A549 (cell line): ENCODE measurements at regions not wholly inside any gene's neighbourhood (a gene's known extent, or its start where the extent isn't known, plus 50 kb on each side); places are given as distances from the start of the nearest gene placed in this dataset.

Experiments
- ATAC-seq, 2 experiments: fragments of 200-7000 bp in 1 of 2; fragments of >200 bp in 1 of 2; cut with Nextera tagmentation in 1 of 2; cut with Tn5 transposase in 1 of 2; 3 replicates each; pipeline versions ENCODE4 v1.8.0 to v1.9.1; 2018 to 2020; ENCODE audit warnings: mild to moderate bottlenecking in 1 of 2, moderate library complexity in 1 of 2
- CTCF ChIA-PET: fragments of 300-600 bp; sonication (Branson Sonifier 250); formaldehyde crosslinking; extraction: SDS; loops from one replicate; lab custom pipeline; 2021; ENCODE audit warnings: antibody characterized with exemption, inconsistent platforms; lab: Yijun Ruan, JAX
- POLR2A ChIA-PET: fragments of 350-600 bp; formaldehyde crosslinking; extraction: SDS; loops from one replicate; lab custom pipeline; 2021; ENCODE audit warnings: antibody characterized with exemption, inconsistent platforms; lab: Yijun Ruan, JAX
- DNase-seq, 2 experiments: peaks; one replicate each; pipeline versions ENCODE4 v3.0.0 to v3.0.0-alpha.2; 2011 to 2016; ENCODE audit warnings: low read depth in 1 of 2, low spot score in 1 of 2
- FAIRE-seq: peaks from 2 replicates; lab custom pipeline; 2011; peaks lifted over from hg19 to GRCh38; lab: Jason Lieb, UNC
- H3K27ac ChIP-seq, 2 experiments: fragments of >200 bp; sonication (Bioruptor Twin); formaldehyde crosslinking; 3 replicates each; pipeline ENCODE4 v1.5.1; 2016 to 2017
- H3K4me1 ChIP-seq: fragments of >200 bp; sonication (Bioruptor Twin); formaldehyde crosslinking; 3 replicates; pipeline ENCODE4 v1.6.1; 2016
- H3K4me2 ChIP-seq: fragments of >200 bp; sonication (Bioruptor Twin); formaldehyde crosslinking; 3 replicates; pipeline ENCODE4 v1.6.1; 2016
- H3K4me3 ChIP-seq: fragments of >200 bp; sonication (Bioruptor Twin); formaldehyde crosslinking; 3 replicates; pipeline ENCODE4 v1.5.1; 2016
- H3K9me3 ChIP-seq: fragments of >200 bp; sonication (Bioruptor Twin); formaldehyde crosslinking; 3 replicates; pipeline ENCODE4 v1.6.1; 2016
- CHD4 ChIP-seq: fragments of 200-600 bp; sonication (generic); IDR thresholded peaks from 2 replicates; pipeline ENCODE4 v1.6.1; 2016; ENCODE audit warnings: antibody characterized with exemption, mild to moderate bottlenecking, borderline replicate concordance
- EHF ChIP-seq: fragments of 250-450 bp; sonication (Bioruptor Pico); IDR thresholded peaks from 2 replicates; pipeline ENCODE4 v1.5.0; 2020; ENCODE audit warnings: mild to moderate bottlenecking
- EHMT2 ChIP-seq: fragments of 200-600 bp; sonication (generic); IDR thresholded peaks from 2 replicates; pipeline ENCODE4 v1.6.1; 2016; ENCODE audit warnings: antibody characterized with exemption, low read depth, mild to moderate bottlenecking, moderate library complexity
- ELK1 ChIP-seq: fragments of 150-350 bp; IDR thresholded peaks from 2 replicates; pipeline ENCODE4 v1.6.1; 2014; ENCODE audit warnings: low read depth, mild to moderate bottlenecking, low read length
- FOSL2 ChIP-seq, 2 experiments: fragments of 450-650 bp in 1 of 2; fragments of >200 bp in 1 of 2; sonication (Bioruptor Twin) in 1 of 2; formaldehyde crosslinking; IDR thresholded peaks; 2 replicates each; pipeline versions ENCODE4 v1.5.0 to v1.6.1; 2016 to 2020; ENCODE audit warnings: mild to moderate bottlenecking in 1 of 2, moderate library complexity in 1 of 2
- HES2 ChIP-seq: fragments of >200 bp; sonication (Bioruptor Twin); formaldehyde crosslinking; IDR thresholded peaks from 2 replicates; pipeline ENCODE4 v1.6.1; 2016
- HEYL ChIP-seq: fragments of 250-450 bp; sonication (Bioruptor Pico); IDR thresholded peaks from 2 replicates; pipeline ENCODE4 v1.8.0; 2021; ENCODE audit warnings: mild to moderate bottlenecking, moderate library complexity
- MAFK ChIP-seq: fragments of 450-650 bp; IDR thresholded peaks from 2 replicates; pipeline ENCODE4 v1.6.1; 2014; ENCODE audit not compliant: partially characterized antibody
- NFE2L2 ChIP-seq: fragments of 150-350 bp; conservative IDR thresholded peaks from 2 replicates; pipeline ENCODE4 v1.6.1; 2014; ENCODE audit warnings: low read length
- PBX3 ChIP-seq: IDR thresholded peaks from 2 replicates; pipeline ENCODE4 v1.6.1; 2012
- POLR2AphosphoS2 ChIP-seq: conservative IDR thresholded peaks from 2 replicates; pipeline ENCODE4 v1.6.1; 2012; ENCODE audit warnings: low read length, improper control_type of control experiment, inconsistent platforms
- RAD21 ChIP-seq, 2 experiments: fragments of >200 bp in 1 of 2; sonication (Bioruptor Twin) in 1 of 2; formaldehyde crosslinking in 1 of 2; IDR thresholded peaks in 1 of 2; conservative IDR thresholded peaks in 1 of 2; 2 replicates in 1 of 2; 3 replicates in 1 of 2; pipeline ENCODE4 v1.6.1; 2012 to 2018; ENCODE audit warnings: inconsistent platforms in 1 of 2
- SMC3 ChIP-seq: fragments of >200 bp; sonication (Bioruptor Twin); formaldehyde crosslinking; IDR thresholded peaks from 3 replicates; pipeline ENCODE4 v1.6.1; 2018; ENCODE audit warnings: inconsistent platforms
- TFCP2L1 ChIP-seq: fragments of 250-450 bp; sonication (Bioruptor Pico); IDR thresholded peaks from 2 replicates; pipeline ENCODE4 v1.5.0; 2021; ENCODE audit warnings: mild to moderate bottlenecking
- ZC3H11A ChIP-seq: fragments of 450-650 bp; IDR thresholded peaks from 2 replicates; pipeline ENCODE4 v1.6.1; 2014; ENCODE audit warnings: antibody characterized with exemption, mild to moderate bottlenecking
- ZSCAN20 ChIP-seq: fragments of 250-450 bp; sonication (Bioruptor Pico); IDR thresholded peaks from 2 replicates; pipeline ENCODE4 v1.8.0; 2022; ENCODE audit warnings: mild to moderate bottlenecking, moderate library complexity
- WGBS: methylation state at CpG from one replicate; pipeline ENCODE4 v1.1.6; 2017; ENCODE audit errors: missing lambda C conversion rate; 5-methylcytosine and 5-hydroxymethylcytosine counted together
- TF ChIP-seq, protein P1 (sequence below): fragments of >200 bp; sonication (Bioruptor Twin); formaldehyde crosslinking; IDR thresholded peaks from 3 replicates; pipeline ENCODE4 v1.5.1; 2016

GRCh38 chr20:10920396-10920795 lies 246.6 kb upstream of the JAG1 start:
- peaks cover 51% of the 10 kb centered on the region for H3K4me1 ChIP-seq
- H3K4me3 ChIP-seq: no peak overlapping the region
- POLR2A ChIA-PET: no interaction called here
- H3K4me2 ChIP-seq: peak overlapping the region; percentile 12; the same call in 1 of the 3 replicates
- H3K9me3 ChIP-seq: no peaks in the 10 kb centered on the region
- no peak for FAIRE-seq
- 61% methylated on average over 2 of the region's 2 CpGs for WGBS
- H3K27ac ChIP-seq: peak overlapping the region in 1 of 2 experiments; percentile 67; a peak in 4 of 6 replicates
- no peak for ATAC-seq
- DNase-seq: no peak
- no peak for TF ChIP-seq SMC3
- TF ChIP-seq ZC3H11A: no peak
- no peak for TF ChIP-seq HES2
- no peak for TF ChIP-seq RAD21 (conservative IDR thresholded peaks at IDR 0.05 in 1 of 2, IDR thresholded peaks at IDR 0.05 in 1 of 2)
- no peak for TF ChIP-seq FOSL2 (IDR thresholded peaks at IDR 0.05)
- TF ChIP-seq FOSL2 (CRISPR knock-in tag; IDR thresholded peaks at IDR 0.05): no peak
- TF ChIP-seq POLR2AphosphoS2: no peak
- no peak for TF ChIP-seq ELK1
- TF ChIP-seq PBX3: no peak
- TF ChIP-seq TFCP2L1 (CRISPR knock-in tag): no peak
- TF ChIP-seq, protein P1, sequence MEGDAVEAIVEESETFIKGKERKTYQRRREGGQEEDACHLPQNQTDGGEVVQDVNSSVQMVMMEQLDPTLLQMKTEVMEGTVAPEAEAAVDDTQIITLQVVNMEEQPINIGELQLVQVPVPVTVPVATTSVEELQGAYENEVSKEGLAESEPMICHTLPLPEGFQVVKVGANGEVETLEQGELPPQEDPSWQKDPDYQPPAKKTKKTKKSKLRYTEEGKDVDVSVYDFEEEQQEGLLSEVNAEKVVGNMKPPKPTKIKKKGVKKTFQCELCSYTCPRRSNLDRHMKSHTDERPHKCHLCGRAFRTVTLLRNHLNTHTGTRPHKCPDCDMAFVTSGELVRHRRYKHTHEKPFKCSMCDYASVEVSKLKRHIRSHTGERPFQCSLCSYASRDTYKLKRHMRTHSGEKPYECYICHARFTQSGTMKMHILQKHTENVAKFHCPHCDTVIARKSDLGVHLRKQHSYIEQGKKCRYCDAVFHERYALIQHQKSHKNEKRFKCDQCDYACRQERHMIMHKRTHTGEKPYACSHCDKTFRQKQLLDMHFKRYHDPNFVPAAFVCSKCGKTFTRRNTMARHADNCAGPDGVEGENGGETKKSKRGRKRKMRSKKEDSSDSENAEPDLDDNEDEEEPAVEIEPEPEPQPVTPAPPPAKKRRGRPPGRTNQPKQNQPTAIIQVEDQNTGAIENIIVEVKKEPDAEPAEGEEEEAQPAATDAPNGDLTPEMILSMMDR: no peak
- TF ChIP-seq EHMT2: no peak
- TF ChIP-seq CHD4: no peak
- TF ChIP-seq HEYL (CRISPR knock-in tag): no peak
- TF ChIP-seq NFE2L2: no peak
- TF ChIP-seq, all 56 proteins: peak for 0
- CTCF ChIA-PET: interaction anchor here (1.2 to 2.3 kb wide), 6 partner anchors 113 to 943 kb away, joined by 3 to 7 read pairs (median 4); partner anchors contain the start of gene JAG1

DNA sequence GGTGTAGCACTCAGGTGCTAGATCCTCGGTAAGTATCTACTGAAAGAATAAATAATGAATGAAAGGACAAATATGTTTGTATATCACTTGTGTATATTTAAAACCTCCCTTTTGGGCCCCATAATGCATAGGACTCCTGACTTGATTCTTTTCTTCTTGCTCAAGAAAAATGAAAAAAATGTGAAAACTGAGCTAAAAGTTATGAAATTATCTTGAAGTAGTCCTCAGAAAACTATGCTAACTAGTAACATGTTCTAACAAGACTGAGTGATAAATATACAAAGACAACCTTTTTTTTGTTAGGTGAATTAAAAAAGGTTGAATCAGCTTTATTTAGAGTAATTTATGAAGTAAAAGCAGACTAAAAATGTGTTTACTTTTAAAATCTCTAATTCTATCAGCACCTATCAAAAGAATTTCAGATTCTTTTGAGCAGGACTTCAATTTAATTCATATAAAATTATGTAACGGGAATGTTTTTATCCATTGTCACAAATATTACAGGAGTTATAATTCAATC lies 247.8 kb upstream of the JAG1 start:
- peak; percentile 65 for TF ChIP-seq MAFK
- no peak for TF ChIP-seq ZSCAN20 (CRISPR knock-in tag)
- H3K4me1 ChIP-seq: peaks cover 54% of the 10 kb centered on the region
- DNase-seq (no peak), ATAC-seq (no peak), FAIRE-seq (peak; percentile 70)
- 92% methylated on average over 2 of the region's 2 CpGs for WGBS
- H3K9me3 ChIP-seq: no peaks in the 10 kb centered on the region
- ChIA-PET POLR2A (interaction anchor here (1.4 kb wide), 1 partner anchor 248 kb away, joined by 5 read pairs; the partner anchor contains the start of gene JAG1), CTCF (interaction anchor here (1.2 to 2.3 kb wide), 2 partner anchors 284 to 286 kb away, joined by 4 to 7 read pairs; no protein-coding TSS in a partner anchor)
- no peak overlapping the region; the same call in 2 of the 3 replicates for H3K4me2 ChIP-seq
- H3K4me3 ChIP-seq: no peak overlapping the region
- peak overlapping the region in 1 of 2 experiments; percentile 73; a peak in 1 of 6 replicates for H3K27ac ChIP-seq

GRCh38 chr20:10922506-10922905 lies 248.7 kb upstream of the JAG1 start:
- WGBS: 50% methylated on average over 1 of the region's 1 CpG
- H3K4me2 ChIP-seq: peak overlapping the region; percentile 79
- POLR2A ChIA-PET: interaction anchor here (1.4 kb wide), 2 partner anchors 247 to 249 kb away, joined by 3 to 5 read pairs; partner anchors contain the start of gene JAG1
- no peak for TF ChIP-seq EHF (CRISPR knock-in tag)
- DNase-seq (peak in 1 of 2 experiments; percentile 30), FAIRE-seq (peak; percentile 49), ATAC-seq (peak in 1 of 2 experiments; percentile 45; a peak in 3 of 6 replicates)
- CTCF ChIA-PET: no interaction called here
- H3K27ac ChIP-seq: peak overlapping the region; percentile 73 to 81
- no peaks in the 10 kb centered on the region for H3K9me3 ChIP-seq
- H3K4me1 ChIP-seq: peaks cover 54% of the 10 kb centered on the region
- H3K4me3 ChIP-seq: peak overlapping the region; percentile 11; the same call in 1 of the 3 replicates
